Activated CD4-positive, CD25-positive, alpha-beta regulatory T cell (primary cell): ENCODE measurements at regions not wholly inside any gene's neighbourhood (a gene's known extent, or its start where the extent isn't known, plus 50 kb on each side); places are given as distances from the start of the nearest gene placed in this dataset.

Experiments
- DNase-seq, 4 experiments: peaks; one replicate each; lab custom pipeline; 2025; lab: John Stamatoyannopoulos, UW

DNA sequence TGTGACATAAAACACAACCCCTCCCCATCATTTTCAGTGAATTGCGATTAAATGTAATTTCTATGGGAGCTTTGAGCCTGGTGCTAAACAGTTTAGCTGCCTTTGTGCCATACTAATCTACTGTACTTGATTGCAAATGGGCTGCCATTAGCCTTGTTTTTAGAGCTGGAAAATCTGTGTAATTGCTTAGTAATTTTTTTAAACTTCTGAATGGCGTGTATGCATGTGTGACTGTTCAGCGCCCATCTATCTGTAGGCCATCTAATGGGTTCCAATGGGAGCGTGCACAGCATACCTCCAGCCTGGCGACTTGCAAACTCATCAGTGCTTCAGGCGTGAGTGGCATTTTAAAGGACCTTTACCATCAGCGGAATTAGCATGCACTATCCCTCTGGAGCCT lies 142.7 kb upstream of the KIRREL3 start:
- DNase-seq: no peak

DNA sequence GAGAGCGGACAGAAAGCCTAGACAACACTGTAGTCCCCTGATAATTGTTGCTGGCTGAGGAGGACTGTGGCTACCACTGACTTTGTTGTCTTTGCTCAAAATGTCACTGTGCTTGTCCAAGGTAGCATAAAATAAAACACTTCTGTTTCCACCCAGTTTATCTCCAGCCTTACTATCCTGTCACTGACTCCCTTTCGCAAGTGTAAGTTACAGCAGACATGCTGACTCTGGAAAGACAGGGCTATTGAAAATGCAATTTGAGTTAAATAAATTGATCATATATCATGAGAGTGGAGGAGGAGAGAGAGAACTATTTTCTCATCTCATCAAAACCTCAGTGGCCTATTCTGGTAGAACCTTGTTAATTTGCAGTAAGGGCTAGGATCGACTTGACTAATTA lies 138.0 kb upstream of the KIRREL3 start:
- no peak for DNase-seq

DNA sequence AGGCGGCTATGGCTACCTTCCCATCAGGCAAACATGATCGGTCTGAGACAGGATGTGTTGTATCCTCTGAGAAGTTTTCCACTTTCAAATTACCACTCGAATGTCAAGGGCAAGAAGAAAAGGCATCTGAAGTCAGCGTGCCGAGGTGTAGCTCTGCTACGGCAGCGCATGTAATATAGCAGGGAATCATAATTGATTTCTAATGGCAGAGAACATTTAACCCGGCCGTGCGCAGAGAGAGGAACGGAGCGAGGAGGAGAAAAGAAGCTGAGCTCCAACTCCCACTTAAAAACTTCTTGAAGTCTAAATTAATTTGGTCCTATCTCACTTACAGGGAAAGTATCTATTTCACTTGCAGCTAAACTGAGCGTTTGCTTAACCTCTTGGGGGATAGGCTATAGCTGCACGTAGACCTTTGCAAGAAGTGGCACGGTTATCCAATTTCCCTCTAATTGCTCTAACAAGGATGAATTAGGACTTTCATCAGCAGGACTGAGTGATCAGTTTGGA lies 137.3 kb upstream of the KIRREL3 start:
- no peak for DNase-seq

DNA sequence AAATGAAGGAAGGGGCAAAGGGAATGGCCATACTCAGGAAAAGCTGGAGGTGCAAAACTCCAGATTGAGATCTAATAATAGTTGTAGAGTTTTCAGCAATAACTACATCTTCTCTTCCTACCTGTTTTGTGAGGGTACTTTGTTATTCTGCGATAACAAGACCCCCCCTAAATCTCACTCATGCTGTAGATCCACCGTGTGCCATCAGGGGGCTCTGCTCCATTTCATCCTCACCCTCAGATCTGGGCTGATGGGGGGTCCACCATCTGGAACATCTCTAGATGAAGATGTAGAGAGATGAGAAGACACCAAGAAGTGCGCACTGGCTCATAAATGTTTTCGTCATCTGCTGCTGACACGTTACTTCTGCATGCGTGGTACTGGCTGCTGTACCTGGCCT lies 135.9 kb upstream of the KIRREL3 start:
- DNase-seq: no peak

DNA sequence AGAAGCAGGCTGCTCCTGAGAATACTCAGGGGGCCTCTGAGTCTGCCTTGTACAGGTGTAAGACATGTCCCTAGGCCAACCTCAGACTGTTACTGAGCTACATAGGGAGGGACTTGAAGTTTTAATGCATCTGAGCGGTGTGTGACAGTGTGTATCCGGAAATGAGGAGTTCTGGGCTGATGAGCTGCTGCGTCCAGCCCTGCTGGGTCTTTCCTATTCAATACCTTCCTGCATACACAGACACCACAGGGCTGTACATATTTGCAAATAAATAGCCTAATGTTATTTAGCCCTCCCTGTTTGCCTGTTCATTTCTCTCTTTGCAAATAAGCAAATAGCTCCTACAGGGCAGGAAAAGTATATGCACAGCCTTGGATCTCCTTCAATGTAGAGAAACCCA lies 134.7 kb upstream of the KIRREL3 start:
- no peak for DNase-seq

DNA sequence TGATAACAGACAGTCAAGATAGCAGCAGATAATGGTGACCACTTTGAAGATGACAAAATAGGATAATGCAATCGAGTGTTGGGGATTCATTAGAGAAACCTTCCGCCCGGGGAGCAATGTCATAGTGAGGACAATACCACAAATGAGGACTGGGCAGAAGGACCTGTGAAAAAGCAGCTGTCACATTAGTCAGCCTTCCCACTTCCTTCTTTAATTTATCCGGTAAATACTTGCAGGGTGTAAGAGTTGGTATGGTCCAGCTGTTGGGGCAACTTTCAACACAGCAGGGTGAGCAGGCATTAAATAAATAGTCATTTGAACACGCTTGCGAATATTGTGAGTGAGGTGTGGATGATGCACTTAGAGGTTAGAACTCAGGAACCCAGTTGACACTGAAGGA lies 132.5 kb upstream of the KIRREL3 start:
- DNase-seq: no peak

DNA sequence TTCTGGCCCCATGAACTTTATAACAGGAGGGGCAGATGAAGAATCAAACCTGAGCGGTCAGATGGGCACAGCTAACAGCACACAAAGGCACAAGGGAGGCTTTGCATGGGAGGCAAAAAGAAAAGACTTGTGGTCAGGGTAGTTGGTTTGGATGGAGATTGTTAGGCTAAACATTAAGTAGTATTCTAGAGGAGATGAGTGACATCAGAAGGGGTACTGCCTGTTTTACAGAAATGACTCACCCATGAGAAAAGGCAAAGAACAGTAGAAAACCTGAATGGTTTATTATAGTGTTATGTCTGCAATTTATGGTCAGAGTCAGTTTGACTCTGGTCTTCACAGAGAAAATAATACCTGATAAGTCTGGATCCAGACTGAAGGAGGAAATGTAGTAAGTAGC lies 129.8 kb upstream of the KIRREL3 start:
- DNase-seq: no peak

DNA sequence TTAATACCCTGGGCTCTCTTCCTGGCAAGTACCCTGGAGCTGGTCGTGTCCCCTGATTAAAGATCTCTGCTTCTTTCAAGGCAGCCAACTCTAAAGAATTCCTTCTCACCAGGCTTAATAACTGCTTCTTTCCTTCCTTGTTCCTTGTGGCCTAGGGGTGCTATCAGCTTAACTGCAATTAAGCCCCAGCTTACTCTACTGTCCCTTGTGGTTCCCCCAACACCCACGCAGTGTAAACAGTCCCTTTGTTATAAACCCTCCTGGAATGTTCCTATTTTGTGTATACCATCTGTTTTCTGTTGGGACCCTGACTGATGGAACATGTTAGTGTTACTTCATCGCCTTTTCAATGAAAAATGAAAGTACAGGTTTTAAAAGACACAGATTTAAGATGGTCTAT lies 126.4 kb upstream of the KIRREL3 start:
- DNase-seq: no peak

DNA sequence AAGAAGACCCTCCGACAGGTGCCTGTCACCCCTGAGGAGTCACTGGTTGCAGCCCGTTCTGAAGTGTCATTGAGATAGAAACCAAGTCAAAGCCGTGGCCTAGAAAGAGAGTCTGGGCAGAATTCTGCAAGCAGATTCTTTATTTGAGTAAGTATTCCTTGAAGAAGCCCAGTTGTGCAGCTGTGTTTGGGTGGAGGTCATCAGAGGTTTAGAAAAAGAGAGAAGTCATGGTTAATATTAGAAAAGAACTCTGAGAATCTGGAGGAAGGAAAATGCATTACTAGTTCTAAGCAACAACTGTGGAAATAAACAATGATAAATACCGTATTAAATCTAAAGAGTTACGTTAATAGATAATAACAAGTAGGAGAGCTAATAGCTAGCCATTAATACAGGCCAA lies 118.8 kb upstream of the KIRREL3 start:
- no peak for DNase-seq

DNA sequence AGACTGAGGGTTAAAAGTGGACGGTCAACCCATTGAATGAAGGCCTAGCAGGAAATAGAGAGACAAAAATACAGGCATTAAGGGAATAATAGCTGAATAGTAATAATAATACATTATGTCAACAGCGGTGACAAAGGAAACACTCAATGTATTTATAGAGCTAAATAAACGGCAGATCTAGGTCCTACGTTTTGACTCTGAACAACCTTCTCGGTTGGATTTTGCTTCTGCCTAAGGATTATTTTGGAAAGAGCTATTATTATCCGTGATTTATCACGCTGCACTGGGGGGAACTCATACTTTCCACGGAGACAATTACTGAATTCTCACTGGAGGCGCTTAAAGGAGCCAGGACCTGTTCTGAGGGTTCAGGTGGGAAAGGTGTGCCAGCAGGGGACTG lies 118.2 kb upstream of the KIRREL3 start:
- no peak for DNase-seq

DNA sequence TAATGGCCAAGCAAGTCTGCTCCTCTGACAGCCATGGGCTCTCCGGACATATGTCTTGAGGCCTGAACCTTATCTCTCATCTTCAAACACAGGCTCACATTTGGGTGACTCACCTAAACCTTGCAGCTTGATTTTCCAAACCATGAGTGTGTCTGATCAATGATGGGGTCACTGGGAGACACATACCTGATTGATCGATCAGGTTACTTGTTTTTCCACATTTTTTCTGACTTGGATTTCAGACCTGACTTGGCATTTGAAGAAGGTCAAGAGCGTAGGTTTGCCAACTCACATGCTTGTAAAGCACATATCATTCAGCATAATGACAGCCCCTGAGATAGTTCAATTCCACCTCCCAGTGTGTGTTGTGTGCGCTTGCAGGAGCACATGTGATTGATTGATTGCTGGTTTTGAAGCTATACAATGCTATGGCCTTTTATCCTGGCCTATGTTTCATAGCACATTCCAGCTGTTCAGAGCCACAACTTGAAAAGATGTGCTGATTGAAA lies 116.7 kb upstream of the KIRREL3 start:
- no peak for DNase-seq

DNA sequence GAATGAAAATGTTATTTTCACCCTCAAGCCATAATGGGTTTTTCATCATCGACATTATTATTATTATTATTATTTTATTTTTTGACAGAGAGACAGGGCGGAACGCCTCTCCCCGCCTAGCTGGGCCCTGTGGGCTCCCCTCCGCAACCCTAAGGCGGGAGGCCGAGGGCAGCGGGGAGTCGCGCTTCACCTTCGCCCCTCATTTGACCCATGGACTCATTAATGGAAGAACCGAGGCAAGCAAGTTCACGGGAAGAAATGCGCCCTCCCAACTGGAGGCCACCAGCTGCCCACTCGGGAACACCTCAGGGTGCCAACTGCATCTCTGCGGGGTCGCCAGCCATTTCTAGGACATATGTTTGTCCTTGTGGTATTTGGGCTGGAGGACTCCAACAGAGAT lies 115.3 kb upstream of the KIRREL3 start:
- DNase-seq: no peak

DNA sequence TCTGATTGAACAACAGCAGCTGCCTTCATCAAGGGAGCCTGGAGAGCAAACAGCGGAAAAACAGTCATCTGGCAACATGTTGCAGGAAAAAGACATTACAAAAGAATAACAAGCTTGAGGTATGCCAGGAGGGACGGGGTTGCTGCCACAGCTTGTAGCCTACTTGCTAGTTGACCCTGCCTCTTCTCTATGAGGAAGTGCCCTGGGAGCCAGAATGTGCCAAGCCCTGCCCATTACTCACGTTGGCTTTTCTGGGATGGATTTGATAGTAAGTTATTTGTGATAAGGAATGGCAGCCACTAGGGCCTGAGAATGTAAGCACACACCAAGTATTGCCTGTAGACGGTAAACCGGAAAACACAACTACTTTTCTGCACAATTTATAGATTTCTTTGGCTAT lies 113.5 kb upstream of the KIRREL3 start:
- no peak for DNase-seq

DNA sequence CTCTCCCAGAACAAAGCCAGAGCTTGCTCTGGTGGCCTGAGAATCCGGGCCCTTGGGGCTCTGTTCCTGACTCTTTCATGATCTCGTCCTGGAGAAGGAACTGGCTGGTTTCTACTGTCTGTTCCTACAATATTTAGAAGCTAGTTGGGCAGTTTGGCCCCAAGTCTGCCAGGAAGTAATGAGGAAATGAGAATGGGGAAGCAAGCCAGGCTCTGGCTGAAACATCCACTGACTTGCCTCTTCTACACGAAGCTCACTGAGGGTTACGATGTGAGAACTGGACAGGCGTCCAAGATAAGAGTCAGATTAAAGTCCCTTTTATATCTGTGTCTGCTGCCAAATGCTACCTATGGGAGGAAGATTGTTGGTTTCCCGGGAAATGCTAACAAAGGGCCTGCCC lies 110.0 kb upstream of the KIRREL3 start:
- DNase-seq: no peak

DNA sequence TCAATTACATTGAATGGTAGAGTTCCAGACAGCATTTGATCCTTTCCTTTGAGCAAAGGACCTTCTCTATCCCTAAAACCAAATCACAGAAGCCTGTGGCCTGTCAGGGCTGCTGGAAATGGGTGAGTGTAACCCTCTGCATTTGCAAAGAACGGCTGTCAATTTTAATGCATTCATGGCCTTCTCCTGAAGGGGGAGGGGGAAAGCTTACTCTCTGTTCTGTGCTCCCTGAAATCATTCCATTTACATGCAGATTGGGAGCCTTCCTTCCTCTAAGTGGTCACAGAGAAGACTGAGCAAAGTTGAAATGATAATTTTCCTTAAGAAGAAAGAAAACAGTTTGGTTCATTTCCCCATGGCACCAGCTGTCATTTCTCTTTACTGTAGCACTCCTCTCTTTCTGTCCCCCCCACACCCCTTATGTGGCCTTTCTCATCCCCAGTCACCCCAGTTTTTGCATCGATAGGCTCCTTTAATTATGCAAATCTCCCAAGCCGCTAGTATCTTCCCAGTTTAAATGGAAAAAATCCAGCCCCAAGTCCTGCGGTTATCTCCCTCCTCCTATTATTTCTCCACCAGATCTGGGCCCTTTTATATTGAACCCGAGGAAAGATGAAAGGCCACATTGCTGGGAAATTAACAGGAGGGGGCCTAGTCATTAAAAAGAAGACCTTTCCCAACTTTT lies 109.4 kb upstream of the KIRREL3 start:
- DNase-seq: no peak

DNA sequence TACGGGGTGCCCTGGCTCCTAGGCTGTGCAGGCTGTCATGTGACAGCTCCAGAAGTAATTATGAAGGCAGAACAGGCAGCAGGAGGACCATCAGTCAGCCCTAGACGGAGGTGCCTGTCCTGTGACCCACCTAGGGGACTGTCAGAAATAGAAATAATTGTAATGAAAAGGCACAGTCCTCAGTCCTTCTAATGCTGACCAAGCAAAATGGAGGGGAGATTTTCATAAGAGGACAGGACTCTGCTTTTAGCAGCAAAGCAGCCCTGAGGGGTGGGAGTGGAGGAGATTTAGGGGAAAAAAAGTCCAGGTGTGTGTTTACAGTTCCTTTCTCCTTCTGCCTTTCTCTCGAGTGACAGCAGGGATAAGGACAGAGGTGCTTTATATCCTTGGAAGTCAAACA lies 108.3 kb upstream of the KIRREL3 start:
- DNase-seq: no peak

DNA sequence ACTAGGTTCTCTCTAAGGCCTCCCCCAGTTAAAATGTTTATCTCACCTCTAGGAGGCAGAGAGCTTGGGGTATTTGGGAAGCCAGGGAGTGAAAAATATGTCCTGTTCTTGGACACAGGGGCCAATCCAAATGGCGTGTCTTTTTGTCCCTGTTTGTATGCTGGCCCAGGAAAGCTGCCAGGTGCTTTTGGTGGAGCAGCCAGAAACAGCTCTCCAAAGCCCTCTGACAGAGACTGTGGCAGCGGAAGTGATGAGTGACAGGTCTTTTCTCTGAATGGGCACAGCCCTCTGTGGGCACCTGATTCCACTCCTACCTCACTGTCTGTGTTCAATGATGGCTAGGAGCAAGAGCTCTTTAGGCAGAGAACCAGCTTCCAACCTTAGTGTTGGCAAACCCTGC lies 106.4 kb upstream of the KIRREL3 start:
- no peak for DNase-seq

DNA sequence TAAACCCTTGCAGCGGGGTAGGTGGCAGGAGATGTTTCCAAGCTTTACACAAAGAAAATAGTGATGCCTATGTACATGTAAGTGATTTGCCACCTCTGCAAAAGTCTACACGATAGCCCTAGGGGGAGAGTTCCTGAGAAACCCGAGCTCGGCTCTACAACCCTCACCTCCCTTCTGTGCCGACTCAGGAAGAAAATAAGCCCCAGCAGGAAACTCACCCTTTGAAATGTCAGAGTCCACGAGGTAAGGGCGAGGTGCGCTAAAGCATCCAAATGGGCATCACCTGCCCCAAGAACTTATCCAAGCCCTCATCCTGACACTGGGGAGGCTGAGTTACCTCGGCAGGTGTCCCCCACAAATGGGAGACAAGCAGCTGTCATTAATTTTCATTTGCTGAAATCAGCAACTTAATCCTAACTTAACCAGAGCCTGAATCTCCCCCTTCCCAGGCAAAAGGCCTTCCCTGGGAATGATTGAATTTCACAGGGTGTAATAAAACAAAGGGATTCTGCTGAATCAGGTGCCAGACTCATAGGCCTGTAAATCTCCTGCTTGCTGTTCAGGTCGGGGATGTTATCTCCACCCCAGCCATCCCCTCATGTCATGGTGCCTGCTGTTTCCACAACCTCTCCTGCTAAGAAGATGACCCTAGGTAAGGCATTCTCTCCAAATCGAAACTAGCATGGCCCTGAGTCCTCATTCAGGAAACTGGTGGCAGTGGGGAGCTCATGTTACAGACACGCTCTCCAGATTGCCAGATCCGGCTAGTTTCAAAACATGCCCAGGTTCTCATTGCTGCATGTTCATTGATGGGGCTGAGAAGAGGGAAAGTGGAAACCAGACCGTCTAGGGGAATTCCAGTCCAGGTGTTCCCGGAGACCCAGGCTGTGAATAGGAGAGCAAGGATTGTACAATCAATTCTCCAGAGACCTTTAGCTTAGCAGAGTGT lies 105.3 kb upstream of the KIRREL3 start:
- DNase-seq: no peak

DNA sequence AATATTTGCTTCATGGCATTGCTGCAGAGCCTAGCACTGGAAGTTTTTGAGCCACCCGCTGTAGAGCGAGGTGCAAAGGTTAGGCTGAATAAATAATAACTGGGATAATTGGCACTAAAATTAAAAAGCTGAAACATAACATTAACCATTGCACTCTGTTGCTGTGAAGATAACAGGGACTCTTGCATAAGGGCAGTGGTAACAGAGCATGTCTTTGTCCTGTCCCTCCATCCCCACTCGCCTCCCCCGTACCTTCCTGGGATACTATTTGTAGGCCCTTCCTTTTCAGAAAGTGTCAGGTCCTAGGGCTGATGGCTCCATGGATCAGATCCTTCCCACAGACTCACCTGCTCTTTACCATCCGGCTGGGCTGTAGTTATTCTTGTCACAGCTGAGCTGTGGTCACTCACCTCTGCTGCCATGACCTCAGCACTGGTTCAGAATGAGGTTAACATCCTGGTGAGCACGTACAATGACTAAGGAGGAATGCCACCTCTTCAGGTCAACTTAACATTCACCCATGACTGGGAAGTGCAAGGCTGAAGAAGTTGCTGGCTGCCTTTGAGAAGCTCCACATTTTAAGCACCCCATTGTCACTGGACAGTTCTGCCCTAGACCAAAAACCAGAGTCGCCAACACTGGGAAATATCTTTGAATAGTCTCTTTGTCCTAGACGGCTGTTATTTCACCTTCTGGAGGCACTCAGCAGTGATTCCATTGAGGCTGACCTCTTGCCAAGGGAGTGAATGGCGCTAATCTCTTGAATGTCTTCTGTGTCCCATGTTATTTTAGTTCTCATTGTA lies 103.2 kb upstream of the KIRREL3 start:
- DNase-seq: no peak

DNA sequence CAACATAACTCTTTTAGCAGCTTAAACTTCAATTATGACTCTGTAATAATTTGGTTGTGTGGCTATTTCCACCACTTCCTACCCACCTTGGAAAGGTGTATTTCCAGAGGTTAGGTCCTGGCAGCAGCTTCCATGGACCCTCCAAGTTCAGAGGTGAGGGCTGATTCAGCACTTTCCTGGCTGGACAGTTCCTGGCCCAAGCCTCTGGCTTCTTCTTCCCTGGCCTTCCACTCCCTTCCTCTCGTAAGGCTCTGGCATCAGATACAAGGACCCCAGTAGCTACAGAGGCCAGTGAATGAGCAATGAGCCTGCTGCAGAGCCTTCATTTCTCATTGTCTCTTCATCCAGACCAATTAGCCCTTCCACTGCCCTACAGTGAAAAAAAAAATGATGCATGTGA lies 98.1 kb upstream of the KIRREL3 start:
- no peak for DNase-seq

DNA sequence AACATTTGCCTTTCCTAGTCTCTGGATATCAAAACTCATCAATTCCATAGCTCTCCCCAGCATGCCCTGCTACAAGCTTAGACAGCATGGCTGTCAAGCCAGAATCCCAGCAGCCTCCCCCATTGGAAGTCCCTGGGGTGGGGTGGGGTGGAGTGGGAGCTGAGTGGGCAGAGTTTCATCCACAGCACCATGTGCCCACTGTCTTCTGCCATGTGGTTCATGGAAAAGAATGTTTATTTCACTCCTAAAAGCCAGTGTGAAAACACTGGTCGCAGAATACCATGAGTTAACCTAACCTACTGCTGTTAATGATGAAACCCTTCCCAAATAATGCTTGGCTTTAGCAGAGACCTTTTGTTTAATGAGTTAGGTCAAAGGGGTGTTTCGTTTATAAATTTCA lies 80.2 kb upstream of the KIRREL3 start:
- DNase-seq: no peak

DNA sequence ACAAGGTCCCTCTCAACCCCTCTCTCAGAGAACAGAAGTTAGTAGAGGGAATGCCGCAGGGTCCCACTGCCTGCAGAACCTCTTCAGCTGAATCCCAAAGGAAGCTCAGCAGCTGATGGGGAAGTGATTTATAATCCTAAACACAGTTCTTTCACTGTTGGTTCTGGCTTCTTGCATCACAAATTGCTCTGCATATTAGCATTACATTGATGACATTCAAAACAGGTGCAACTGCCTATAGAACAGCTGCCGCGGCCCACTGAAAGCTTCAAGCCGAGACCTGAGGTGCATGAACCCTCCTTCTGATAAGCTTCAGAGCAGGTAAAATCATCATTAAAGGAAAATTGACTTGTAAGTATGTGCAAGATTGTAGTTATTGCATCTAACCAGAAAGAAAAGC lies 75.2 kb upstream of the KIRREL3 start:
- no peak for DNase-seq
